ENCODE measurements at regions not wholly inside any gene's neighbourhood (a gene's known extent, or its start where the extent isn't known, plus 50 kb on each side); places are given as distances from the start of the nearest gene placed in this dataset.

DNA sequence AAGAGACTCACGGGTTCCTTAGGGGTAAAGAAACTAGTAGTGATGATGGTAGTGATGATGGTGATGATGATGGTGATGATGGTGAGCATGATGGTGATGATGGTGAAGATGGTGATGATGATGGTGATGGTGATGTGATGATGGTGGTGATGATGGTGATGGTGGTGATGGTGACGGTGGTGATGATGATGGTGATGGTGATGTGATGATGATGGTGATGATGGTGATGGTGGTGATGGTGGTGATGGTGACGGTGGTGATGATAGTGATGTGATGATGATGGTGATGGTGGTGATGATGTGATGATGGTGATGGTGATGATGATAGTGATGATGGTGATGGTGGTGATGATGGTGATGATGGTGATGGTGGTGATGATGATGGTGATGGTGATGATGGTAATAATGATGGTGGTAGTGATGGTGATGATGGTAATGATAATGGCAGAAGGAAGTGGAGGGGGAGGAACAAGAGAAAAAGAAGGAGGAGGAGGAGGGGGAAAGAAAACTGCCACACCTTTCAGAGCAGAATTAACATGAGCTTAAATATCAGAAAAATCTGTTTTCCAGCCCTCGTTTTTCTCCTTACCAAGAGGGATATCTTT, 85.5 kb downstream of the FZD10 start:
- no peak for DNase-seq
- Histone ChIP-seq H3K36me3 (ENCODE audit: low read depth) (no peaks in the 10 kb centered on the region), H3K9me3 (no peaks in the 10 kb centered on the region), H3K4me3 (no peak overlapping the region), H3K4me1 (ENCODE audit: low read depth) (no peaks in the 10 kb centered on the region)
- TF ChIP-seq CTCF (IDR thresholded peaks at IDR 0.05) = no peak
- intact Hi-C loops (cut with DNase I, micrococcal nuclease) = no loop called here
- ATAC-seq = no peak

DNA sequence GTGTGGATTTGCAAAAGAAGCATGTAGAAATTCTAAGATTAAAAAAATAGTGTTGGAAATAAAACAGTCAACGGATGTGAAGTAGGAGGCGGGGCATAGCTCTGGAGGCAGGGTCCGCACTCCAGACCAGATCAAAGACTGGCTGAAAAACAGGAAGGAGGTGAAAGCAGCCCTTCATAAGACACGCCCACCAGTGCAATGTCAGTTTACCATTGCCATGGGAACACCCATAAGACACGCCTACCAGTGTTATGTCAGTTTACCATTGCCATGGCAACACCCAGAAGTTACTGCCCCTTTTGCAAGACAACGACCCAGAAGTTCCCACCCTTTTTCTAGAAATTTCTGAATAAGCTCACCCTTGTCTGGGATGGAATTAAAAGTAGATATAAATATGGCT, 87.1 kb downstream of the FZD10 start:
- no peaks in the 10 kb centered on the region for H3K36me3 ChIP-seq (ENCODE audit: low read depth)
- H3K9me3 ChIP-seq = no peaks in the 10 kb centered on the region
- no peak for DNase-seq
- no peak overlapping the region for H3K4me3 ChIP-seq
- TF ChIP-seq CTCF (IDR thresholded peaks at IDR 0.05) = no peak
- intact Hi-C loops (cut with DNase I, micrococcal nuclease) = no loop called here
- no peak for ATAC-seq
- H3K4me1 ChIP-seq (ENCODE audit: low read depth) = no peaks in the 10 kb centered on the region

DNA sequence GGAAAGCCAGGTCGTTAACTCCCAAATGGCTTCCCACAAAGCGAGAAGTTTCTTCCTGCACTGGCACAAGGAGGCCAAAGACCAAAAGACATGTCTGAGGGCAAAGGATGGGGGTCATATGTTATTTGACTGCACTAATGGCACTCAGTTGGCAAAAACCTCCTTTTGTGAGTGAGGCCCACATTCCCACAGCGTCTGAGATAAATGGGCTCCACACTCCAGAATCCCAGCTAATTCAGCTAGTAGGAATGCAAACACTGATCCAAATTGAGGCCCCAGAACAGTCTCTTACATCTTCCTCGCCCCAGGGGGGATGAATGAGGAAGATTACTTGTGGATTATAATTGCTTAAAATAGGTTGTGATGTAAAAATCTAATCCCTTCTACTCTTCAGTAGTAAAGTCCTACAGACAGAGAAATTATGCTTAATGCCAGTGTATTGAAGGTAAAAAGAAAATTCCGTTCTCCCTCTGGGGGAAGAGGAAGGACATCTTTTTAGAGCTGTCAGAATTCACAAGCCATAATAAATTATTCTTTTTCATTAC, 86.4 kb upstream of the PIWIL1 start:
- intact Hi-C loops (cut with DNase I, micrococcal nuclease) = no loop called here
- no peak for TF ChIP-seq CTCF (IDR thresholded peaks at IDR 0.05)
- Histone ChIP-seq H3K9me3 (no peaks in the 10 kb centered on the region), H3K36me3 (ENCODE audit: low read depth) (no peaks in the 10 kb centered on the region), H3K4me3 (no peak overlapping the region), H3K4me1 (ENCODE audit: low read depth) (no peaks in the 10 kb centered on the region)
- no peak for DNase-seq
- no peak for ATAC-seq

GRCh38 chr12:130253866-130254265, 83.8 kb upstream of the PIWIL1 start:
- intact Hi-C loops (cut with DNase I, micrococcal nuclease) = no loop called here
- DNase-seq (no peak), ATAC-seq (no peak)
- H3K9me3 ChIP-seq = no peaks in the 10 kb centered on the region
- no peaks in the 10 kb centered on the region for H3K4me1 ChIP-seq (ENCODE audit: low read depth)
- H3K36me3 ChIP-seq (ENCODE audit: low read depth) = no peaks in the 10 kb centered on the region
- TF ChIP-seq CTCF (IDR thresholded peaks at IDR 0.05) = no peak
- no peak overlapping the region for H3K4me3 ChIP-seq

DNA sequence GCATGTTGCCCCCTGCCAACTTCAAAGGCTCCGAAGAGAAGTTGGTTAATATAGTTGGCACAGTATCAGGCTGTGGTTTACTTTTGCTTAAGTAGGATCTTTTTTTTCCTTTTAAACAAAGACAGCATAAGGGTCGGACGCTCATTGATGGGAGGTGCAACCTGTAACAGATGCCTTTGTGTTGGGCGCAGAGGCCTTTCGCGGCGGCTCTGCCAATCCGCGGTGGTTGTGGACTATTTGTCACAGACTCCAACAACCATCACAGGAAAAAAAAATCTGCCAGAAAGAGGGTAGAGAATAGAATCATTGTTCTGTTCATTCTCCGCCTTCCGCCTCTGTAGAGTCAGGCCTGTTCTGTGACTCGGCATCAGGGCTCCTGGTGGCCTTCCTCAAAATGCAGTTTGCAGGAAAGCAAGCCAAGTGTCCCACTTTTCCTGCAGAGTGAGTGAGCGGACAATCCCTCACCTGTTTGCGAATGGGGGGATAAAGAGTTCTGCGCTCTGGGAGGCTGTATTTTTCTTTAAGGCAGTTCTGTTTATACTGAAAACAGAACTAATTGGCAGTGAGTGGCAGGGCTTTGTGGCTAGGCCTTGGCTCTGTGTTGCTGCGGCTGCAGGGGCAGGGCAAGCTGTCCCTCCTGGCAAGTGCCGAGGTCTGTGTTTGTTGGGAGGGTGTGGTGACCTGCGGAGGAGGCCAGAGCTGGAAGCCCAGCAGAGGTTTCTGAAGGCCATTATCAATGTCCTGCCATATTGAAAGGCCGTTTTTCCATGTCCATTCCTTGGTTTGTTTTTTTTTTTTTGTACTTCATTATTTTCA, 83.0 kb upstream of the PIWIL1 start:
- ATAC-seq (no peak), DNase-seq (no peak)
- H3K4me3 ChIP-seq = no peak overlapping the region
- intact Hi-C loops (cut with DNase I, micrococcal nuclease) = no loop called here
- H3K4me1 ChIP-seq (ENCODE audit: low read depth) = no peaks in the 10 kb centered on the region
- H3K9me3 ChIP-seq = no peaks in the 10 kb centered on the region
- H3K36me3 ChIP-seq (ENCODE audit: low read depth) = no peaks in the 10 kb centered on the region
- TF ChIP-seq CTCF (IDR thresholded peaks at IDR 0.05) = no peak
